ENCODE measurements at regions not wholly inside any gene's neighbourhood (a gene's known extent, or its start where the extent isn't known, plus 50 kb on each side); places are given as distances from the start of the nearest gene placed in this dataset.
A peak's percentile ranks its signal among the peaks of the same experiment; 100 is the strongest.

DNA sequence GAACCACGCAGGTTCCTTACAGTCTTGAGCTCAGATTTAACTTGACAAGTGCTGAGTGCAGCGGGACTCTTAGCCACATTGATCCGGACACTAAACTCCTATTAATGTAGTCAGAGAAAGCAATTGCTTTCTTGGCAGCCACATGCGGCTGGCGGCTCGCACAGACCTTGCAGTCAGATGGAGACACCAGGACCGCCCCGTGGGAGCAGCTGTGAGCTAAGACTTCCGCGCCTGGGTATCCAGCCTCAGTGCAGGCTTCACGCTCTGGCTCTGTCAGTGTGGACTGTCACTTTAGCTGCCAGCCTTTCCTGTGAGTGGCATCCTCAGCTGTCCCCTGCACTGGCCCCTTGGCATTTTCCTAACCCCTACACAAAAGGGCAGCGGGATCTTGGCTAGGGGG, 80.9 kb upstream of the NLRP1 start:
- FAIRE-seq (no peak), DNase-seq (ENCODE audit: low read depth, low spot score) (no peak)
- TF ChIP-seq EZH2 (IDR thresholded peaks at IDR 0.05; ENCODE audit: low read length): no peak
- TF ChIP-seq, protein P1, sequence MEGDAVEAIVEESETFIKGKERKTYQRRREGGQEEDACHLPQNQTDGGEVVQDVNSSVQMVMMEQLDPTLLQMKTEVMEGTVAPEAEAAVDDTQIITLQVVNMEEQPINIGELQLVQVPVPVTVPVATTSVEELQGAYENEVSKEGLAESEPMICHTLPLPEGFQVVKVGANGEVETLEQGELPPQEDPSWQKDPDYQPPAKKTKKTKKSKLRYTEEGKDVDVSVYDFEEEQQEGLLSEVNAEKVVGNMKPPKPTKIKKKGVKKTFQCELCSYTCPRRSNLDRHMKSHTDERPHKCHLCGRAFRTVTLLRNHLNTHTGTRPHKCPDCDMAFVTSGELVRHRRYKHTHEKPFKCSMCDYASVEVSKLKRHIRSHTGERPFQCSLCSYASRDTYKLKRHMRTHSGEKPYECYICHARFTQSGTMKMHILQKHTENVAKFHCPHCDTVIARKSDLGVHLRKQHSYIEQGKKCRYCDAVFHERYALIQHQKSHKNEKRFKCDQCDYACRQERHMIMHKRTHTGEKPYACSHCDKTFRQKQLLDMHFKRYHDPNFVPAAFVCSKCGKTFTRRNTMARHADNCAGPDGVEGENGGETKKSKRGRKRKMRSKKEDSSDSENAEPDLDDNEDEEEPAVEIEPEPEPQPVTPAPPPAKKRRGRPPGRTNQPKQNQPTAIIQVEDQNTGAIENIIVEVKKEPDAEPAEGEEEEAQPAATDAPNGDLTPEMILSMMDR (optimal IDR thresholded peaks at IDR 0.05 in 1 of 3, IDR thresholded peaks at IDR 0.05 in 1 of 3, conservative IDR thresholded peaks at IDR 0.05 in 1 of 3; ENCODE audit: extremely low read depth in 1 of 3, insufficient read depth in 2 of 3, low read length in 3 of 3): no peak
- no peaks in the 10 kb centered on the region for H3K79me2 ChIP-seq (ENCODE audit: control insufficient read depth, insufficient read depth, low read length)
- no peaks in the 10 kb centered on the region for H3K27me3 ChIP-seq (ENCODE audit: control insufficient read depth, extremely low read depth, insufficient read depth, low read length)
- H3K9me1 ChIP-seq (ENCODE audit: control insufficient read depth, extremely low read depth, insufficient read depth, low read length): no peaks in the 10 kb centered on the region
- no peak overlapping the region for H2AFZ ChIP-seq (ENCODE audit: control insufficient read depth, low read length)
- H3K9ac ChIP-seq (ENCODE audit: control insufficient read depth, extremely low read depth, insufficient read depth, low read length): no peak overlapping the region
- dilution Hi-C loops (cut with MboI; ENCODE audit: extremely low pct_ligation_motif_present, low sequenced_read_pairs): no loop called here
- no peak overlapping the region for H3K4me3 ChIP-seq (ENCODE audit: control insufficient read depth in 2 of 3, extremely low read depth in 1 of 3, insufficient read depth in 2 of 3, low read depth in 1 of 3, low read length in 3 of 3)
- H3K4me1 ChIP-seq (ENCODE audit: control insufficient read depth, extremely low read depth, insufficient read depth, low read length): no peaks in the 10 kb centered on the region
- no peaks in the 10 kb centered on the region for H3K9me3 ChIP-seq (ENCODE audit: control insufficient read depth, low read depth, low read length)
- no peaks in the 10 kb centered on the region for H4K20me1 ChIP-seq (ENCODE audit: control insufficient read depth, extremely low read depth, insufficient read depth, low read length)
- H3K4me2 ChIP-seq (ENCODE audit: control insufficient read depth, extremely low read depth, insufficient read depth, low read depth, low read length): no peak overlapping the region
- no peak overlapping the region for H3K27ac ChIP-seq (ENCODE audit: control insufficient read depth, insufficient read depth, low read length)
- H3K36me3 ChIP-seq (ENCODE audit: control insufficient read depth in 2 of 2, extremely low read depth in 1 of 2, insufficient read depth in 2 of 2, low read length in 2 of 2): no peaks in the 10 kb centered on the region

- Histone ChIP-seq H3K4me1 (ENCODE audit: control insufficient read depth, extremely low read depth, insufficient read depth, low read length) (no peaks in the 10 kb centered on the region), H3K27ac (ENCODE audit: control insufficient read depth, insufficient read depth, low read length) (no peak overlapping the region), H3K9me1 (ENCODE audit: control insufficient read depth, extremely low read depth, insufficient read depth, low read length) (no peaks in the 10 kb centered on the region), H3K4me2 (ENCODE audit: control insufficient read depth, extremely low read depth, insufficient read depth, low read depth, low read length) (no peak overlapping the region), H2AFZ (ENCODE audit: control insufficient read depth, low read length) (no peak overlapping the region), H3K36me3 (ENCODE audit: control insufficient read depth in 2 of 2, extremely low read depth in 1 of 2, insufficient read depth in 2 of 2, low read length in 2 of 2) (no peaks in the 10 kb centered on the region), H3K27me3 (ENCODE audit: control insufficient read depth, extremely low read depth, insufficient read depth, low read length) (no peaks in the 10 kb centered on the region), H3K79me2 (ENCODE audit: control insufficient read depth, insufficient read depth, low read length) (no peaks in the 10 kb centered on the region), H4K20me1 (ENCODE audit: control insufficient read depth, extremely low read depth, insufficient read depth, low read length) (no peaks in the 10 kb centered on the region), H3K4me3 (ENCODE audit: control insufficient read depth in 2 of 3, extremely low read depth in 1 of 3, insufficient read depth in 2 of 3, low read depth in 1 of 3, low read length in 3 of 3) (no peak overlapping the region), H3K9ac (ENCODE audit: control insufficient read depth, extremely low read depth, insufficient read depth, low read length) (no peak overlapping the region), H3K9me3 (ENCODE audit: control insufficient read depth, low read depth, low read length) (no peaks in the 10 kb centered on the region)
- dilution Hi-C loops (cut with MboI; ENCODE audit: extremely low pct_ligation_motif_present, low sequenced_read_pairs): no loop called here
- TF ChIP-seq EZH2 (IDR thresholded peaks at IDR 0.05; ENCODE audit: low read length): no peak
- TF ChIP-seq, protein P1 (optimal IDR thresholded peaks at IDR 0.05 in 1 of 3, IDR thresholded peaks at IDR 0.05 in 1 of 3, conservative IDR thresholded peaks at IDR 0.05 in 1 of 3; ENCODE audit: extremely low read depth in 1 of 3, insufficient read depth in 2 of 3, low read length in 3 of 3): peak in 1 of 3 experiments; percentile 44
- FAIRE-seq: no peak
- no peak for DNase-seq (ENCODE audit: low read depth, low spot score)
Measured at GRCh38 chr17:5667871-5668270, 83.6 kb upstream of the NLRP1 start.

Measured in keratinocyte (primary cell).